Stimulated activated CD4-positive, alpha-beta T cell treated with anti-CD3 and anti-CD28 coated beads, TNF-alpha, amount 100 ng/mL, for 4 hours (primary cell): ENCODE measurements at regions not wholly inside any gene's neighbourhood (a gene's known extent, or its start where the extent isn't known, plus 50 kb on each side); places are given as distances from the start of the nearest gene placed in this dataset.

Source experiments
- DNase-seq, 3 experiments: peaks; one replicate each; pipeline ENCODE4 v3.0.0-alpha.2; 2020; ENCODE audit warnings: low read depth in 3 of 3

DNA sequence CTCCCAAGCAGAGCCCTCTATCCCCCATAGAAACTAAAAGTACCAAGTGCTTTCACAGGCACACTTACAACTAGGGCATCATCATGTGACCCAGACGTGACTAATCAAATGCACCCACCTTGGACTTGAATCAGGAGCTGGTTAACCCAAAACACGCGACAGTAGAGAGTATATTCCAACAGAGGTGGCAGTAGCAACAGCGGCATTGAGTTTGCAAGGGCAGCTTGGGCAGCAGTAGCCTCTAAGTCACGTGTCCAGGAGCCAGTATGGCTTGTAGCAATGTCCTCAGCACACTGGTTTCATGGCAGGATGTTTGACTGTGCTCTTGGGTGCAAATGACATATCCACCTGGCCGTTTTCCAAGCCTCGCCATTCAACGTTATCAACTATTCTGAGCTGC is 73.4 kb upstream of the DNAH5 start:
- DNase-seq, result no peak

- DNase-seq, result no peak
Observed at GRCh38 chr5:14016549-14016948, 72.1 kb upstream of the DNAH5 start.

- peak in 1 of 3 experiments; percentile 8 for DNase-seq
Observed at GRCh38 chr5:14011089-14012020, 66.9 kb upstream of the DNAH5 start.

- no peak for DNase-seq
Observed at GRCh38 chr5:14009575-14009974, 65.1 kb upstream of the DNAH5 start.

GRCh38 chr5:14008819-14009311 is 64.4 kb upstream of the DNAH5 start:
- DNase-seq, result no peak

GRCh38 chr5:14006823-14007520 is 62.5 kb upstream of the DNAH5 start:
- DNase-seq, result no peak

- no peak for DNase-seq
Observed at GRCh38 chr5:14004598-14005394, 60.3 kb upstream of the DNAH5 start.

- no peak for DNase-seq
Observed at GRCh38 chr5:14003936-14004335, 59.4 kb upstream of the DNAH5 start.

GRCh38 chr5:14003513-14003912 is 59.0 kb upstream of the DNAH5 start:
- DNase-seq, result no peak

DNA sequence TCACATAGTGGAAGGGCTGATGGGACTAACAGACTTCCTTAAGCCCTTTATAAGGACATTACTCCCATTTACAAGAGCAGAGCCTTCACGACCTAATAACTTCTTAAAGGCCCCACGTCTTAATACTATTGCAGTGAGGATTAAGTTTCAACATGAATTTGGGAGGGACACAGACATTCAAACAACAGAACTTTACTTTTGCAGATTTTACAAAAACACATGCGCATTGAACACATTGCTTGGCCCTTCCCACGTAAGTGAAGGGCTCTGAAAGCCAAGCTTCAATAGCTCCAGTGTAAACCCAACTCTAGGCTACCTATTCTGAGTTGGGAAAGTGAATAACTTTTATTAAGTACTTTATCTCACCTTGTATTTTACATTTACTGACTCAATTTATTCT is 53.8 kb upstream of the DNAH5 start:
- no peak for DNase-seq

- no peak for DNase-seq
Observed at GRCh38 chr5:13997514-13997913, 53.0 kb upstream of the DNAH5 start.

DNA sequence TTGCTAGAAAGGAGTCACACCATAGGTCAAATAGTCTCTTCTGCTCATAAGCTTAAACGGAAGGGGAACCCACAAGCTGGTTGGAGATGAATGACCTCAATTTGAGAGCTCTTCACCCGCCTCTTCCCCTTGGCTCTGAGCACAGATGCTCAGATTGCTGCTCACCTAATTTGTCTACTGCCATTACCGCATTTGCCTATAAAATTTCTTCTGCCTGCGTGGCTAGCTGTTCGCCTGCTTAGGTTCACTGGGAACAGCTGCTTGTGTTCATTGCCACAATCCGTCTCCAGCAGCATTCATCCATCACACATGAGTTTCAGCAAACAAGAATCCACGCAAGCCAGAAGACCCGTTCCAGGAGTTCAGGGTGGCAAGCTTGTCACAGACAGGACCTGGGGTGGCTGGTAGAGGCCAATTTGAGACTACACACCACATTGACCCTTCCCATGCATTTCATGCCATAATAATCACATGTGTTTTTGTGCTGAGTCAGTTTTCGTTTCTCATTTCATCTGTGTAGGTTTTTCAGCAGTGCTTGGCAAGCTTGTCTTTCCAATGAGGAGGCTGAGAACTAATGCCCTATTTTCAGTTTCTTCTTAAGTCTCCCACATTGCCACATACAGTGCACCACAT is 50.2 kb upstream of the DNAH5 start:
- no peak for DNase-seq
